ENCODE measurements at regions not wholly inside any gene's neighbourhood (a gene's known extent, or its start where the extent isn't known, plus 50 kb on each side); places are given as distances from the start of the nearest gene placed in this dataset.

DNA sequence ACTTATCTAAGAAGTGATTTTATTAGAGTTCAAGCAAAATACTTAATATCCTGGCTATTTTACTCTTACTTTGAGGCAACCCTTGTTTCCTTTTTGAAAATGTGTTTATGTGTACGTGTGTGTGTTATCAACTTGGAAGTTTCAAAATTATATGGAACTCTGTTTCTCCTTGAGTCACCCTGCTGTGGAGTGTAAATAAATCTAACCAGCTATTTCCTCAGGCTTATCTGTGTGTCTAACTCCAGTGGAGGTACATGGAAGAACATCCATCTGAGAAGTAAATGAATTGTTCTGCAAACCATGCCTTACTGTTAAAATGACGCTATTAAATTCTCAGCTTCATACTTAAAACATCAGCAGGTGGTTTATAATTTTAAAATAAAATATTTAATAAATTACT, 583.4 kb upstream of the SLITRK5 start:
- intact Hi-C loops (cut with DNase I) = no loop called here
- no peaks in the 10 kb centered on the region for H3K27me3 ChIP-seq
- H3K27ac ChIP-seq = no peak overlapping the region
- H3K9me3 ChIP-seq = no peaks in the 10 kb centered on the region
- DNase-seq (no peak), ATAC-seq (no peak)
- H3K36me3 ChIP-seq (replicated peaks in 1 of 2; ENCODE audit: insufficient read depth in 1 of 2, low read depth in 2 of 2) = no peaks in the 10 kb centered on the region
- no peaks in the 10 kb centered on the region for H3K4me1 ChIP-seq
- no peak overlapping the region for H3K4me3 ChIP-seq
- 65 to 66% methylated on average over 2 of the region's 2 CpGs for WGBS, 2 donors
- TF ChIP-seq, protein P1, sequence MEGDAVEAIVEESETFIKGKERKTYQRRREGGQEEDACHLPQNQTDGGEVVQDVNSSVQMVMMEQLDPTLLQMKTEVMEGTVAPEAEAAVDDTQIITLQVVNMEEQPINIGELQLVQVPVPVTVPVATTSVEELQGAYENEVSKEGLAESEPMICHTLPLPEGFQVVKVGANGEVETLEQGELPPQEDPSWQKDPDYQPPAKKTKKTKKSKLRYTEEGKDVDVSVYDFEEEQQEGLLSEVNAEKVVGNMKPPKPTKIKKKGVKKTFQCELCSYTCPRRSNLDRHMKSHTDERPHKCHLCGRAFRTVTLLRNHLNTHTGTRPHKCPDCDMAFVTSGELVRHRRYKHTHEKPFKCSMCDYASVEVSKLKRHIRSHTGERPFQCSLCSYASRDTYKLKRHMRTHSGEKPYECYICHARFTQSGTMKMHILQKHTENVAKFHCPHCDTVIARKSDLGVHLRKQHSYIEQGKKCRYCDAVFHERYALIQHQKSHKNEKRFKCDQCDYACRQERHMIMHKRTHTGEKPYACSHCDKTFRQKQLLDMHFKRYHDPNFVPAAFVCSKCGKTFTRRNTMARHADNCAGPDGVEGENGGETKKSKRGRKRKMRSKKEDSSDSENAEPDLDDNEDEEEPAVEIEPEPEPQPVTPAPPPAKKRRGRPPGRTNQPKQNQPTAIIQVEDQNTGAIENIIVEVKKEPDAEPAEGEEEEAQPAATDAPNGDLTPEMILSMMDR (IDR thresholded peaks at IDR 0.05) = no peak
- no peak for TF ChIP-seq POLR2A (IDR thresholded peaks at IDR 0.05)

DNA sequence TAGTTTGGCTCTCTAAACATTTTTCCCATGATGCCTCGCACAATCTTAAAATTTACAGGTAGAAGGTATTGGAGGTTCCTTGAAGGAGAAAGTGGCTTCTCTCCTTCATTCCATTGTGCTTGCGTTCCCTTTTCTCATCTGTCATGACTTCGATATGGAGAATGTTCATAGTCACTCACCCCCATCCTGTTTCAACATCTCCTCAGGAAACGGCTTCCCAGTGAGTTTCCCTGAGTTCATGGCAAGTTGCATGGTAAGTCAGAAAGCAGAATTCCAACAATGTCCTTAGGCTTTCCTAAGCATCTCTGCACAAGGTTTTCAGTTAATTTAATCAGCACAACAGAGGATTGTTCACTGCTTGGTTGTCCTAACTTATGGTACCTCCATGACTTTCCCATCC, 581.8 kb upstream of the SLITRK5 start:
- Histone ChIP-seq H3K4me3 (no peak overlapping the region), H3K27ac (no peak overlapping the region), H3K4me1 (no peaks in the 10 kb centered on the region), H3K27me3 (no peaks in the 10 kb centered on the region), H3K9me3 (no peaks in the 10 kb centered on the region), H3K36me3 (replicated peaks in 1 of 2; ENCODE audit: insufficient read depth in 1 of 2, low read depth in 2 of 2) (no peaks in the 10 kb centered on the region)
- WGBS, 2 donors = 75 to 81% methylated on average over 4 of the region's 4 CpGs
- ATAC-seq (no peak), DNase-seq (no peak)
- TF ChIP-seq, protein P1 (IDR thresholded peaks at IDR 0.05) = no peak
- no peak for TF ChIP-seq POLR2A (IDR thresholded peaks at IDR 0.05)
- intact Hi-C loops (cut with DNase I) = no loop called here

DNA sequence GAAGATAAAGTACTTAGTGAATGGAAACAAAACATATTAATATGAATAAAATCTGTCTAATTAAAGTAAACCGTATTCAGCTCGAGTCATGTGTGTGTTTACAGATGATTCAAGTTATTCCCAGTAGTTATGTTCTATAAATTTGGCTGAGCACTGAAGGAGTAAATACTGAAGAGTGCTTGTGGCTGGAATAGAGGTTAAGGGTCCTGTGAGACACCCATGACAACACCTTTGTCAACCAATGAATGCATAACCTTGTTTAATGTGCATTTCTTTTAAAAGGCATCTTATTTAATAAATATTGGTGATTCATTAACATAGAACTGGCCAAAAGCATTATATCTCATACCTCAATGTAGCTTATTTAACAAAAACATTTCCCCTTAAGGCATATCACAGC, 577.8 kb upstream of the SLITRK5 start:
- Histone ChIP-seq H3K4me3 (no peak overlapping the region), H3K36me3 (replicated peaks in 1 of 2; ENCODE audit: insufficient read depth in 1 of 2, low read depth in 2 of 2) (no peaks in the 10 kb centered on the region), H3K9me3 (no peaks in the 10 kb centered on the region), H3K27ac (no peak overlapping the region), H3K4me1 (no peaks in the 10 kb centered on the region), H3K27me3 (no peaks in the 10 kb centered on the region)
- DNase-seq (no peak), ATAC-seq (no peak)
- intact Hi-C loops (cut with DNase I) = no loop called here
- TF ChIP-seq POLR2A (IDR thresholded peaks at IDR 0.05) = no peak
- TF ChIP-seq, protein P1 (IDR thresholded peaks at IDR 0.05) = no peak
- 67 to 70% methylated on average over 2 of the region's 2 CpGs for WGBS, 2 donors

DNA sequence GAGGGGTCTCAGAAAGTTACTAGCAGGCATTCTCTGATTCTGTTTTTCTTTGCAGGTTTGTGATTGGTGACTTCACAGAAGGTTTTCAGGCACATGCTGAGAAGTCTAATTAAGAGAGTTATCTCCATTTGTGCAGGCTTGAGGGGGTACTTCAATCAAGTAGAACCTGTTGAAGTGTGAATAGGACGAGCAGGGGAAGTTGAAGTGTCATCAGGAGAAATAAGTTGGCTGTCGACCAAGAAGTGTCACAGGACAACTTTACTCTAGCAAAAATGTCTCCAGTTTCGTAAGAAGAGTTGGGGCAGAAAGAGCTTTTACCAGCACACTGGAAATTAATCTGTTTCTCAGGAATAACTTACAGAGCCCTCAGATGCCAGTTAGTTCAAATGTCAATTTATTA, 576.5 kb upstream of the SLITRK5 start:
- 16 to 17% methylated on average over 3 of the region's 3 CpGs for WGBS, 2 donors
- Histone ChIP-seq H3K36me3 (replicated peaks in 1 of 2; ENCODE audit: insufficient read depth in 1 of 2, low read depth in 2 of 2) (no peaks in the 10 kb centered on the region), H3K9me3 (no peaks in the 10 kb centered on the region), H3K27me3 (no peaks in the 10 kb centered on the region), H3K4me3 (no peak overlapping the region), H3K27ac (no peak overlapping the region), H3K4me1 (no peaks in the 10 kb centered on the region)
- intact Hi-C loops (cut with DNase I) = no loop called here
- ATAC-seq (no peak), DNase-seq (no peak)
- no peak for TF ChIP-seq POLR2A (IDR thresholded peaks at IDR 0.05)
- TF ChIP-seq, protein P1 (IDR thresholded peaks at IDR 0.05) = no peak

DNA sequence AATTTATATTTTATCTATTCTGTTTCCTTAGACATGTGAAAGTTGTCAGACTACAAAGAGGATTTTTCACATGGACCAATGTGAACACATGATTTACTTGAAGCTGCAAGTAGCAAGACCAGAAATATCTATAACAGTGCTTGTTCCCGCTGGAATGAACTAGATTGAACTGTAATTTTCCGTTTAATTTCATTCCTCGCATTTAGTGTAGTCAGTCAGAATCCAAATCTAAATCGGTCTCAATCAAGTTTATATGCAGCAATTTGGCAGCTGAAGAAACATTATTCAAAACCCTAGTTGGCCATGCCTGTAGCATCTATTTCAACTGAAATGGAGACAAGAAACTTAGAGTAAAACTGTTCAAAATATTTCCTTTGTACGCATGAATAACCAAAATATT, 570.7 kb upstream of the SLITRK5 start:
- WGBS, 2 donors = 72% methylated on average over 5 of the region's 5 CpGs
- Histone ChIP-seq H3K27ac (no peak overlapping the region), H3K9me3 (no peaks in the 10 kb centered on the region), H3K4me1 (no peaks in the 10 kb centered on the region), H3K27me3 (no peaks in the 10 kb centered on the region), H3K4me3 (no peak overlapping the region), H3K36me3 (replicated peaks in 1 of 2; ENCODE audit: insufficient read depth in 1 of 2, low read depth in 2 of 2) (no peaks in the 10 kb centered on the region)
- TF ChIP-seq, protein P1 (IDR thresholded peaks at IDR 0.05) = no peak
- TF ChIP-seq POLR2A (IDR thresholded peaks at IDR 0.05) = no peak
- intact Hi-C loops (cut with DNase I) = no loop called here
- ATAC-seq = no peak
- no peak for DNase-seq

All from body of pancreas (tissue), 4 donors.